ENCODE measurements at regions not wholly inside any gene's neighbourhood (a gene's known extent, or its start where the extent isn't known, plus 50 kb on each side); places are given as distances from the start of the nearest gene placed in this dataset.
"Not testable (repeated sequence)": the region's sequence is repeated elsewhere in the genome, so short reads cannot be mapped to it uniquely, and the experiment has no call there.

GRCh38 chr2:49861821-49862220 is 707.5 kb upstream of the FSHR start:
- DNase-seq (ENCODE audit: low spot score): no peak

- no peak for DNase-seq (ENCODE audit: low spot score)
Observed at GRCh38 chr2:49860834-49861233, 706.5 kb upstream of the FSHR start.

GRCh38 chr2:49860170-49860569 is 705.9 kb upstream of the FSHR start:
- no peak for DNase-seq (ENCODE audit: low spot score)

- no peak for DNase-seq (ENCODE audit: low spot score)
Observed at GRCh38 chr2:49858657-49859056, 704.3 kb upstream of the FSHR start.

GRCh38 chr2:49858113-49858490 is 703.8 kb upstream of the FSHR start:
- DNase-seq (ENCODE audit: low spot score): no peak

- no peak for DNase-seq (ENCODE audit: low spot score)
Observed at GRCh38 chr2:49857371-49858112, 703.2 kb upstream of the FSHR start.

GRCh38 chr2:49845671-49846070 is 691.4 kb upstream of the FSHR start:
- no peak for DNase-seq (ENCODE audit: low spot score)

GRCh38 chr2:49845021-49845420 is 690.7 kb upstream of the FSHR start:
- DNase-seq (ENCODE audit: low spot score): no peak

GRCh38 chr2:49844113-49844512 is 689.8 kb upstream of the FSHR start:
- not testable (repeated sequence) for DNase-seq (ENCODE audit: low spot score)

GRCh38 chr2:49843314-49843713 is 689.0 kb upstream of the FSHR start:
- DNase-seq (ENCODE audit: low spot score): no peak

- no peak for DNase-seq (ENCODE audit: low spot score)
Observed at GRCh38 chr2:49840428-49840975, 686.2 kb upstream of the FSHR start.

- no peak for DNase-seq (ENCODE audit: low spot score)
Observed at GRCh38 chr2:49839818-49840217, 685.5 kb upstream of the FSHR start.

GRCh38 chr2:49837561-49838293 is 683.4 kb upstream of the FSHR start:
- no peak for DNase-seq (ENCODE audit: low spot score)

GRCh38 chr2:49836017-49836416 is 681.7 kb upstream of the FSHR start:
- no peak for DNase-seq (ENCODE audit: low spot score)

GRCh38 chr2:49834433-49834832 is 680.1 kb upstream of the FSHR start:
- no peak for DNase-seq (ENCODE audit: low spot score)

- DNase-seq (ENCODE audit: low spot score): no peak
Observed at GRCh38 chr2:49832555-49832954, 678.2 kb upstream of the FSHR start.

- DNase-seq (ENCODE audit: low spot score): no peak
Observed at GRCh38 chr2:49831698-49832367, 677.5 kb upstream of the FSHR start.

GRCh38 chr2:49830846-49831245 is 676.5 kb upstream of the FSHR start:
- no peak for DNase-seq (ENCODE audit: low spot score)

GRCh38 chr2:49827366-49827765 is 673.1 kb upstream of the FSHR start:
- no peak for DNase-seq (ENCODE audit: low spot score)

- DNase-seq (ENCODE audit: low spot score): no peak
Observed at GRCh38 chr2:49813208-49813607, 658.9 kb upstream of the FSHR start.

- no peak for DNase-seq (ENCODE audit: low spot score)
Observed at GRCh38 chr2:49812730-49813129, 658.4 kb upstream of the FSHR start.

GRCh38 chr2:49811502-49811901 is 657.2 kb upstream of the FSHR start:
- no peak for DNase-seq (ENCODE audit: low spot score)

- no peak for DNase-seq (ENCODE audit: low spot score)
Observed at GRCh38 chr2:49807689-49808088, 653.4 kb upstream of the FSHR start.
